GM12878 (cell line): ENCODE measurements at regions not wholly inside any gene's neighbourhood (a gene's known extent, or its start where the extent isn't known, plus 50 kb on each side); places are given as distances from the start of the nearest gene placed in this dataset.

ENCODE experiments used
- ATAC-seq: fragments of 200-7000 bp; cut with Tn5 transposase; 3 replicates; pipeline ENCODE4 v1.9.1; 2020; ENCODE audit warnings: mild to moderate bottlenecking, moderate library complexity
- BruUV-seq: library from RNA; stranded (reverse); fragments of 400-500 nt; replicated peaks from 2 replicates; lab custom pipeline; 2021; lab: Mats Ljungman, UMichigan
- CTCF ChIA-PET: fragments of 300-600 bp; sonication (Branson Sonifier 250); formaldehyde crosslinking; extraction: SDS; loops from one replicate; lab custom pipeline; 2021; ENCODE audit warnings: inconsistent platforms; lab: Yijun Ruan, JAX
- POLR2A ChIA-PET: fragments of 350-600 bp; formaldehyde crosslinking; extraction: SDS; loops from one replicate; lab custom pipeline; 2021; ENCODE audit warnings: inconsistent platforms; lab: Charles Lee
- RAD21 ChIA-PET: fragments of 300-600 bp; sonication (Branson Sonifier 250); formaldehyde crosslinking; loops from one replicate; lab custom pipeline; 2023; ENCODE audit warnings: antibody characterized with exemption; ENCODE audit not compliant: unreplicated experiment; lab: Charles Lee
- SMC1A ChIA-PET: fragments of 300-600 bp; sonication (Branson Sonifier 250); formaldehyde crosslinking; loops from one replicate; lab custom pipeline; 2023; ENCODE audit not compliant: unreplicated experiment, uncharacterized antibody; lab: Charles Lee
- DNase-seq: peaks from one replicate; pipeline ENCODE4 v3.0.0-alpha.2; 2011; ENCODE audit warnings: low read depth, low spot score
- FAIRE-seq: peaks from 3 replicates; lab custom pipeline; 2011; peaks lifted over from hg19 to GRCh38; lab: Jason Lieb, UNC
- H2AFZ ChIP-seq: 2 replicates; pipeline ENCODE4 v1.6.0; 2011; ENCODE audit warnings: low read depth, low read length, control low read depth; ENCODE audit not compliant: control insufficient read depth
- H3K27ac ChIP-seq: 2 replicates; pipeline ENCODE4 v1.5.1; 2011; ENCODE audit warnings: control low read depth; ENCODE audit not compliant: control insufficient read depth, insufficient read depth
- H3K27me3 ChIP-seq, 2 experiments: replicated peaks in 1 of 2; 2 replicates each; pipeline versions ENCODE4 v1.6.0 to v1.6.1; 2011; ENCODE audit warnings: low read length in 1 of 2; ENCODE audit not compliant: control insufficient read depth in 2 of 2, insufficient read depth in 2 of 2
- H3K36me3 ChIP-seq, 2 experiments: 2 replicates each; pipeline ENCODE4 v1.5.1; 2011; ENCODE audit warnings: low read length in 1 of 2; ENCODE audit not compliant: control insufficient read depth in 2 of 2, insufficient read depth in 2 of 2
- H3K4me1 ChIP-seq: 2 replicates; pipeline ENCODE4 v1.6.1; 2011; ENCODE audit warnings: mild to moderate bottlenecking, low read length, moderate library complexity, mixed read lengths; ENCODE audit not compliant: control insufficient read depth, insufficient read depth
- H3K4me2 ChIP-seq: 2 replicates; pipeline ENCODE4 v1.6.0; 2011; ENCODE audit warnings: control low read depth; ENCODE audit not compliant: control insufficient read depth, insufficient read depth
- H3K4me3 ChIP-seq: fragments of 200-600 bp; sonication (generic); 2 replicates; pipeline ENCODE4 v1.5.1; 2016
- H3K79me2 ChIP-seq: 2 replicates; pipeline ENCODE4 v1.6.0; 2011; ENCODE audit warnings: low read length; ENCODE audit not compliant: control insufficient read depth, insufficient read depth
- H3K9ac ChIP-seq: 2 replicates; pipeline ENCODE4 v1.8.0; 2011; ENCODE audit warnings: low read length, control low read depth, mixed read lengths; ENCODE audit not compliant: control insufficient read depth, insufficient read depth
- H3K9me3 ChIP-seq: replicated peaks from 3 replicates; pipeline ENCODE4 v1.5.1; 2011; ENCODE audit warnings: mild to moderate bottlenecking, low read length; ENCODE audit not compliant: control insufficient read depth, insufficient read depth
- H4K20me1 ChIP-seq: 2 replicates; pipeline ENCODE4 v1.6.0; 2011; ENCODE audit not compliant: control insufficient read depth, insufficient read depth
- BHLHE40 ChIP-seq, 2 experiments: fragments of 450-650 bp in 1 of 2; IDR thresholded peaks; 2 replicates each; pipeline ENCODE4 v1.6.1; 2011 to 2017; ENCODE audit warnings: low read depth in 2 of 2, borderline replicate concordance in 1 of 2, improper control_type of control experiment in 1 of 2, low read length in 1 of 2, mild to moderate bottlenecking in 1 of 2
- BMI1 ChIP-seq: fragments of 450-650 bp; IDR thresholded peaks from 2 replicates; pipeline ENCODE4 v1.6.1; 2016; ENCODE audit warnings: mild to moderate bottlenecking, moderate library complexity, borderline replicate concordance
- CEBPB ChIP-seq, 2 experiments: fragments of 150-350 bp in 1 of 2; IDR thresholded peaks; 2 replicates each; pipeline ENCODE4 v1.6.1; 2012 to 2014; ENCODE audit warnings: low read depth in 2 of 2, low read length in 2 of 2, borderline replicate concordance in 1 of 2, inconsistent platforms in 1 of 2
- DPF2 ChIP-seq: fragments of 450-650 bp; IDR thresholded peaks from 2 replicates; pipeline ENCODE4 v1.6.1; 2017; ENCODE audit warnings: mild to moderate bottlenecking
- EGR1 ChIP-seq, 2 experiments: IDR thresholded peaks; 1 replicate in 1 of 2; 2 replicates in 1 of 2; pipeline ENCODE4 v1.6.1; 2011 to 2012; ENCODE audit warnings: low read depth in 2 of 2, low read length in 2 of 2, borderline replicate concordance in 1 of 2, mild to moderate bottlenecking in 1 of 2, moderate library complexity in 1 of 2
- MEF2B ChIP-seq: fragments of 450-650 bp; IDR thresholded peaks from 2 replicates; pipeline ENCODE4 v1.6.1; 2018; ENCODE audit warnings: mild to moderate bottlenecking, moderate library complexity; ENCODE audit not compliant: partially characterized antibody, poor library complexity, severe bottlenecking
- MYC ChIP-seq: IDR thresholded peaks from 2 replicates; pipeline ENCODE4 v1.6.1; 2011; ENCODE audit warnings: mild to moderate bottlenecking, low read length, moderate library complexity, inconsistent platforms; ENCODE audit not compliant: insufficient read depth, insufficient replicate concordance, insufficient read length, severe bottlenecking
- REST ChIP-seq: IDR thresholded peaks from 2 replicates; pipeline ENCODE4 v1.6.1; 2012; ENCODE audit warnings: mild to moderate bottlenecking, low read depth, low read length
- SMC3 ChIP-seq: IDR thresholded peaks from 2 replicates; pipeline ENCODE4 v1.6.1; 2011; ENCODE audit warnings: low read length, improper control_type of control experiment, borderline replicate concordance
- ZNF274 ChIP-seq: IDR thresholded peaks from one replicate; pipeline ENCODE4 v1.8.0; 2011; ENCODE audit not compliant: insufficient read length, insufficient read depth
- ZZZ3 ChIP-seq: IDR thresholded peaks from 2 replicates; pipeline ENCODE4 v1.6.1; 2011; ENCODE audit warnings: low read depth; ENCODE audit not compliant: control insufficient read depth, insufficient read length
- whole genome bisulfite sequencing: methylation state at CpG from one replicate; pipeline ENCODE4 v1.1.6; 2016; ENCODE audit warnings: low lambda C conversion rate; ENCODE audit not compliant: insufficient replicate concordance, insufficient coverage; ENCODE audit errors: missing lambda C conversion rate; 5-methylcytosine and 5-hydroxymethylcytosine counted together
- in situ Hi-C: fragments of 300-500 bp; cut with MboI; formaldehyde crosslinking; loops from 9 replicates; pipeline ENCODE4 v1.14.3; 2018; ENCODE audit warnings: mixed read lengths
- intact Hi-C: fragments of 100-400 bp; cut with micrococcal nuclease; formaldehyde crosslinking; loops from one replicate; pipeline ENCODE4 v1.14.2; 2022; ENCODE audit not compliant: unreplicated experiment
- TF ChIP-seq, protein P1 (sequence below): IDR thresholded peaks from 2 replicates; pipeline ENCODE4 v1.6.1; 2011; ENCODE audit warnings: borderline replicate concordance, low read depth, mild to moderate bottlenecking, moderate library complexity, mixed read lengths, low read length; ENCODE audit not compliant: insufficient read depth; ENCODE audit errors: extremely low read length
- TF ChIP-seq, protein P2 (sequence below): IDR thresholded peaks from 2 replicates; pipeline ENCODE4 v1.6.1; 2012; ENCODE audit warnings: low read depth, low read length, improper control_type of control experiment

GRCh38 chr12:129961091-129961490, 57.3 kb upstream of the TMEM132D start:
- H3K9me3 ChIP-seq = no peaks in the 10 kb centered on the region
- BruUV-seq = no TSS peak
- intact Hi-C loops = no loop called here
- H3K27ac ChIP-seq = no peak overlapping the region
- in situ Hi-C loops = no loop called here
- ChIA-PET POLR2A (no interaction called here), SMC1A (no interaction called here), CTCF (no interaction called here), RAD21 (no interaction called here)
- no peaks in the 10 kb centered on the region for H3K79me2 ChIP-seq
- no peaks in the 10 kb centered on the region for H3K27me3 ChIP-seq
- H3K4me3 ChIP-seq = no peak overlapping the region
- H3K9ac ChIP-seq = no peak overlapping the region
- TF ChIP-seq, protein P1, sequence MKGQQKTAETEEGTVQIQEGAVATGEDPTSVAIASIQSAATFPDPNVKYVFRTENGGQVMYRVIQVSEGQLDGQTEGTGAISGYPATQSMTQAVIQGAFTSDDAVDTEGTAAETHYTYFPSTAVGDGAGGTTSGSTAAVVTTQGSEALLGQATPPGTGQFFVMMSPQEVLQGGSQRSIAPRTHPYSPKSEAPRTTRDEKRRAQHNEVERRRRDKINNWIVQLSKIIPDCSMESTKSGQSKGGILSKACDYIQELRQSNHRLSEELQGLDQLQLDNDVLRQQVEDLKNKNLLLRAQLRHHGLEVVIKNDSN = no peak
- TF ChIP-seq SMC3 (no peak), MYC (no peak), REST (no peak), BHLHE40 (IDR thresholded peaks at IDR 0.05; ENCODE audit: borderline replicate concordance in 1 of 2, low read depth in 2 of 2, low read length in 1 of 2) (no peak), ZZZ3 (no peak), BMI1 (no peak), ZNF274 (no peak), MEF2B (no peak), EGR1 (IDR thresholded peaks at IDR 0.05; ENCODE audit: borderline replicate concordance in 1 of 2, low read depth in 2 of 2, low read length in 2 of 2) (no peak), DPF2 (no peak), CEBPB (IDR thresholded peaks at IDR 0.05; ENCODE audit: borderline replicate concordance in 1 of 2, low read depth in 2 of 2, low read length in 2 of 2) (no peak)
- TF ChIP-seq, protein P2, sequence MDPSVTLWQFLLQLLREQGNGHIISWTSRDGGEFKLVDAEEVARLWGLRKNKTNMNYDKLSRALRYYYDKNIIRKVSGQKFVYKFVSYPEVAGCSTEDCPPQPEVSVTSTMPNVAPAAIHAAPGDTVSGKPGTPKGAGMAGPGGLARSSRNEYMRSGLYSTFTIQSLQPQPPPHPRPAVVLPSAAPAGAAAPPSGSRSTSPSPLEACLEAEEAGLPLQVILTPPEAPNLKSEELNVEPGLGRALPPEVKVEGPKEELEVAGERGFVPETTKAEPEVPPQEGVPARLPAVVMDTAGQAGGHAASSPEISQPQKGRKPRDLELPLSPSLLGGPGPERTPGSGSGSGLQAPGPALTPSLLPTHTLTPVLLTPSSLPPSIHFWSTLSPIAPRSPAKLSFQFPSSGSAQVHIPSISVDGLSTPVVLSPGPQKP = no peak
- no peak overlapping the region for H3K4me2 ChIP-seq
- DNase-seq (no peak), ATAC-seq (no peak), FAIRE-seq (no peak)
- no peaks in the 10 kb centered on the region for H4K20me1 ChIP-seq
- H2AFZ ChIP-seq = no peak overlapping the region
- no peaks in the 10 kb centered on the region for H3K4me1 ChIP-seq
- WGBS = 4% methylated on average over 4 of the region's 4 CpGs
- H3K36me3 ChIP-seq = no peaks in the 10 kb centered on the region
